PC-3 (cell line): ENCODE measurements at regions not wholly inside any gene's neighbourhood (a gene's known extent, or its start where the extent isn't known, plus 50 kb on each side); places are given as distances from the start of the nearest gene placed in this dataset.

ENCODE experiments used
- CTCF ChIP-seq: fragments of 300-600 bp; sonication (generic); conservative IDR thresholded peaks from 2 replicates; pipeline ENCODE4 v1.5.1; 2017; ENCODE audit warnings: antibody characterized with exemption, low read depth, mild to moderate bottlenecking, low read length
- EZH2 ChIP-seq: fragments of 300-600 bp; sonication (generic); IDR thresholded peaks from one replicate; pipeline ENCODE4 v1.6.1; 2017; ENCODE audit warnings: antibody characterized with exemption, mild to moderate bottlenecking, low read length; ENCODE audit not compliant: unreplicated experiment
- EZH2phosphoT487 ChIP-seq: fragments of 300-600 bp; sonication (generic); IDR thresholded peaks from 2 replicates; pipeline ENCODE4 v1.6.1; 2018; ENCODE audit warnings: mild to moderate bottlenecking, antibody characterized with exemption, low read length, borderline replicate concordance

- TF ChIP-seq EZH2 = no peak
- TF ChIP-seq CTCF = no peak
- no peak for TF ChIP-seq EZH2phosphoT487
Measured at GRCh38 chr17:15130426-15130825, 134.7 kb downstream of the PMP22 start.
